NOMO-1 (cell line): ENCODE measurements at regions not wholly inside any gene's neighbourhood (a gene's known extent, or its start where the extent isn't known, plus 50 kb on each side); places are given as distances from the start of the nearest gene placed in this dataset.
"Not testable (repeated sequence)": the region's sequence is repeated elsewhere in the genome, so short reads cannot be mapped to it uniquely, and the experiment has no call there.

Experiments used
- DNase-seq, 2 experiments: peaks; one replicate each; lab custom pipeline; 2025; ENCODE audit not compliant: unreplicated experiment in 2 of 2; lab: John Stamatoyannopoulos, UW

- no peak for DNase-seq
These were observed 1022.3 kb downstream of the EFNA5 start for GRCh38 chr5:106648401-106648800.

GRCh38 chr5:106646106-106646505, 1024.6 kb downstream of the EFNA5 start:
- no peak for DNase-seq

- DNase-seq, result no peak
These were observed 1030.2 kb downstream of the EFNA5 start for GRCh38 chr5:106640511-106640910.

DNA sequence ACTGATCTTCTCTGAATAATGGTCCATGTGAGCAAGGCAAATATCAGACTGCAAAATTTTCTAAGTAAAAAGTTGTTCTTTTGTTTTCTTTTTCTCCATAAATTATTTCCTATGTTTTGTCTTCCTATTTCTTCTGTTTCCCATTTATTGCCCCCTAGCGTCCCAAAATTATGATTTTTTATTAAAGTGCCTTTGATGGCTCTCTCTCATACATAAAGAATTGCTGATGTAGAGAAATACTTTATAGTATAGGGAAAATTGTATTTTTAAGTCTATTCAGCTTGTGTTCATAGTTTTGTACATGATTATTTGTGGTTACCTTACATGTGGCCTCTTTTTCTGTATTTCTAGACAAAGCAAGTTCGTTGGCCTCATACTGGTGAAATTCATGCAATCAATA, 1031.2 kb downstream of the EFNA5 start:
- no peak for DNase-seq

DNA sequence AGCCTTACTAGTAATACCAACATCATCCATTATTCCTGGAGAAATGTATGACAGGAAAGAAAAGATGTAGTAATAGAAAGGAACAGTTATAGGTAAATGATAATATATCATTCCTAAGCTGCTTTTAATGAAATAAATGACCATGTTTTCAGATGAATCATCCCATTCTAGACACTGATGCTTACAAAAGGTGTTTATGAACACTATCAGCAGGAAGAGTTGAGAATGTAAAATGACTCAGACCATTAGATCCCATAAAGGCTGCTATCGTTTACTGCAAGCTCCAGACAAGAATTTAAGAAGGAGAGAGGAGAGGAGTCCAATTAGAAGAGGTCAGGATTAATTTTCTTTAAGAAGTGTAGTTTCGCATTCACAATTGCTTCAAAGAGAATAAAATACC, 1033.5 kb downstream of the EFNA5 start:
- no peak for DNase-seq

DNA sequence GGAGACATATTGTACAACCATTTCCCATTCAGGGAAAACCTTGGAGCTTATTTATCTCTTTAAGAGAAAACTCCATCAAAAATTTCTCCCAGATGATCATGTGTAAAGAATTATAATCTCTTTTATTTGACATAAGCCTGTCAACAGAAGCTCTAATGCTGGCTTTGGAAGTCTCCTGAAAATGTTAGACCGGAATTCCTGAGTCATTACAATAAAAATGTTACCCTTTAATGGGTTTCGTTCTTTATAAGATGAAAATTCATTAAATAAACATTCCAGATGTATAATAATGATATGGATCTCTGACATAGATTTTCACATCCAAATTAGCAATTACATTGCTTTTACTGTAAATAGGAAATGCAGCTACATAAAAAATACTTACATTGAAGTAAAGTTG, 1036.4 kb downstream of the EFNA5 start:
- no peak for DNase-seq

DNA sequence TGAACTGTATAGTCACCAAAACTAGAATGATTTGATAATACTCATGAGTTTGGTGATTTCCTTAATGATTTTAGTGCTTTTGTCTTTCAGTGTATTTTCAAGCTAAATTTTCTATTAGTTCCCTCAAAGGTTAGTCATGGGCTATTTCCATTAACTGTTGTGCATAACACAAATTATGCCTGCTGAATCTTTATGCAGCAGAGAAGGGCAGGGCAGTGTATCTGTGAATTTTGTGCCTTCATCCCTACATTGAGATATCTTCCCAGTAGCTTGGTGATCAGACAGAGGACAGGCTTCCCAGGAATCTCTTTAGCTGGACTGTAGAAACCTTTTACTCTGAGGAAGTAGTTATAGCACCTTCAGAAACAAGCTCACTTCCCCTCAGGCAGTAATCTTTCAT, 1036.9 kb downstream of the EFNA5 start:
- DNase-seq, result no peak

GRCh38 chr5:106628456-106628855, 1042.3 kb downstream of the EFNA5 start:
- DNase-seq, result not testable (repeated sequence)

DNA sequence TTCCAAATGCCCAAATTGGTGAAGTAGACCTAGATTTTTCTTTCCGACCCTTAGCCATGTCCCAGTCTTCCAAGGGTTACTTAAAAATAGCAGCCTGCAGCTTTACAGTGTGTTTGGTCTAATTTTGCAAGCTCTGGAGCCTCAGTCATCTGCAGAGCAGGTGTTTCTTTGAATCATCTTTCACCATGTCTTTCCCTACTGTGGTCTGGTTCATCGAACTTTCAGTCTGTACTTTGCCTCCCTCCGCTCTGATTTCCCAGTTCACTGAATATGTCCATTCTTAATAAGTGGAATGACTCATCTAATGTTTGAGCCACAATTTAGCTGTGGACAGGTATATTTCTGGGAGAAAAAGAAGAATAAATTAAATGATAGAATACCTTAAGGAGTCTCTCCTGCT, 1060.7 kb downstream of the EFNA5 start:
- DNase-seq, result no peak

GRCh38 chr5:106601620-106602019, 1069.1 kb downstream of the EFNA5 start:
- DNase-seq, result no peak

DNA sequence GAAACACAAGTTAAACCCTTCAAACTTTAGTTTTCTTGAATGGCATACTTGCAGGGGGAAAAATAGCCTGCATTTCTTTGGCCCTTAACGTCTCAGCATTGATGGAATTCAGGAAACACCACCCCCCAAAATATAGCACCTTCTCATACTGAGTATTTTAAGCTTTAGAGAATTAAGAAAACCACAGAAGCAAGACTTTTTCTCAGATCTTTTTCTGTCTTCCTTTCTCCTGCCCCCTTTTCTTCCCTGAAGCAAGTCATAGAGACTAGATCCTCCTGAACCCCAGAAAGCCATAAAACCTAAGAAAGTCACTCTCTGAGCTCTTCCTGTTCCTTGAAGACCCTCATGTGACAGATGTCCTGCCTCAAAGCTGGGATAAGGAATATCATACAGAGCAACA, 1069.9 kb downstream of the EFNA5 start:
- DNase-seq, result no peak

GRCh38 chr5:106595864-106596263, 1074.9 kb downstream of the EFNA5 start:
- no peak for DNase-seq

DNA sequence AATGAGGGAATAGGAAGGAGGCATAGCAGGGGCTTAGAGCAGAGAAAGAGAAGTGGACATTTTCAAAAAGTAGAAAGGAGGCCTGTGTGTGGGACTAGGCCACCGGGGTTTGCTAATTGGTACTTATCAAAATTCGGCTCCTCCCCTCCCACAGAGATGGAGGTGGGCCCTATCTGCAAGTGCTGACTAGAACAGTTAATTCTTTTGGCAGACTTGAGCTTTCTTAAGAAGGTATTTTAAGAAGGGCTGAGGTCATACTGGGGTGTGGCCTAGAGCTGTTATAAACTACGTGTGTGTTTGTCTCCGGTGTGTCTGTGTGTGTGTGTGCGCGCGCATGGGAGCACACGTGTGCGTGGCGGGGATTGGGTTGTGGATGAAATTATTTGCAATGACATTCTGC, 1086.5 kb downstream of the EFNA5 start:
- DNase-seq, result no peak

GRCh38 chr5:106578736-106579135, 1092.0 kb downstream of the EFNA5 start:
- no peak for DNase-seq

DNA sequence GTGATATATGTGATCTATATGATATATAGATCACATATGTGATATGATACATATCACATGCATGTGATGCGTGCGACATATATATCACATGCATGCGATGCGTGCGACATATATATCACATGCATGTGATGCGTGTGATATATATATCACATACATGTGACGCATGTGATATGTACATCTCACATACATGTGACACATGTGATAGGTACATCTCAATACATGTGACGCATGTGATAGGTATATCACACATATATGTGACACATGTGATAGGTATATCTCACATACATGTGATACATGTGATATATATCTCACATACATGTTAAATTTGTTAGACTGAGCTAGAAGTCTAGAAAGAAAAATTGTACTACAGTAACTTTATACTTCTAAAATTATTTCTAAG, 1095.9 kb downstream of the EFNA5 start:
- no peak for DNase-seq

DNA sequence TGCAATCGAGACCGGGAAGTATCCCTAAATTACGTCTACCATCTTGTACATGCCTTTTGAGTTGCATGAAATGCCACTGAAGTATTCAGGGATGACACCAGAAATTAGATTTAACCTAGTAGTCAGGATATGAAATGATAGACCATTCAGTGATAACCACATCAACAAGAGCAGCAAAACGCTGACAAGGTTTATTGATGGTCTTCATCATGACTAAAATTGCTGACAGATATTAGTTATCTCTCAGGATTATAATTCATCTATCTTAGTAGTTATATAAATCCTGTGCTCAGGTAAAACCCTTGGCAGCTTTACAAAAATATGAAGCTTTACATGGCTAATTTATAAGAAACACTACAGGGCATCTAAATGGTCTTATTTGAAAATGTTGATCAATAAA, 1104.7 kb downstream of the EFNA5 start:
- DNase-seq, result no peak

GRCh38 chr5:106545325-106545724, 1125.4 kb downstream of the EFNA5 start:
- no peak for DNase-seq

DNA sequence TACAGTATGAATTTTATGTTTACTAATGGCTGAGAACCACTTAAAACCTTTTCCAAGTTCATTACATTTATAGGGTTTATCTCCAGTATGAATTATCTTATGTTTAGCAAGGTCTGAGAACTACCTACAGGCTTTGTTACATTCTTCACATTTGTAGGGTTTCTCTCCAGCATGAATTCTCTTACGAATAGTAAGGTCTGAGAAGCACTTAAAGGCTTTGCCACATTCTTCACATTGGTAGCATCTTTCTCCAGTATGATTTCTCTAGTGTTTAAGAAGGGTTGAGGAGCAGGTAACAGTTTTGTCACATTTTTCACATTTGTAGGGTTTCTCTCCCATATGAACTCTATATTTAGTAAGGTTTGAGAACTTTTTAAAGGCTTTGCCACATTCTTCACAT, 1127.4 kb downstream of the EFNA5 start:
- DNase-seq, result no peak

GRCh38 chr5:106530150-106530549, 1140.6 kb downstream of the EFNA5 start:
- DNase-seq, result no peak

- DNase-seq, result no peak
These were observed 1145.3 kb downstream of the EFNA5 start for GRCh38 chr5:106525438-106525837.

DNA sequence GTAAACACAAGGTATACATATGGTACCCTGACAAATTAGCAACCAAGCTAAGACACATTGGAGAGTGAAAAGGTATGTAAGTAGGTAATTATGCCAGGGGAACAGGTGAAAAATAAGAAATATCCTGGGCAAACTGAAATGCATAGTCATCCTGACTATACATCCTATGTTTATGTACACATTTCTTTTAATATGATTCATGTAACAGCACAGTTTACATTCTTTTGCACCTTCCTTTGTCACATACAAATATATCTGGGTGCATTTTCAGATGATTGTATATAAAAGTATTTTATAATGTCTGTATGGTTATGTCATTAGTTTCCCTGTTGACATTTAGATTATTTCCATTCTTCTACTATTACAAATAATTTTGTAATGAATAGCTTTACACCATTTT, 1146.9 kb downstream of the EFNA5 start:
- no peak for DNase-seq

- no peak for DNase-seq
These were observed 1148.4 kb downstream of the EFNA5 start for GRCh38 chr5:106522296-106522695.

GRCh38 chr5:106521701-106522100, 1149.0 kb downstream of the EFNA5 start:
- DNase-seq, result no peak

GRCh38 chr5:106510321-106510720, 1160.4 kb downstream of the EFNA5 start:
- no peak for DNase-seq
